SU-DHL-6 (cell line): ENCODE measurements at regions not wholly inside any gene's neighbourhood (a gene's known extent, or its start where the extent isn't known, plus 50 kb on each side); places are given as distances from the start of the nearest gene placed in this dataset.

Experiments
- CTCF ChIP-seq: fragments of 200-600 bp; sonication (generic); IDR thresholded peaks from one replicate; pipeline ENCODE4 v1.5.1; 2017; ENCODE audit warnings: antibody characterized with exemption, mild to moderate bottlenecking, low read length, moderate library complexity; ENCODE audit not compliant: insufficient read depth, poor library complexity, severe bottlenecking
- EZH2phosphoT487 ChIP-seq: fragments of 200-600 bp; sonication (generic), shearing (Covaris generic); conservative IDR thresholded peaks from 2 replicates; pipeline ENCODE4 v1.6.1; 2018; ENCODE audit warnings: mild to moderate bottlenecking, antibody characterized with exemption, low read length, moderate library complexity, mixed read lengths

GRCh38 chr11:122491509-122491908, 164.0 kb upstream of the UBASH3B start:
- TF ChIP-seq CTCF (no peak), EZH2phosphoT487 (no peak)
